Bronchial epithelial cell (primary cell): ENCODE measurements at regions not wholly inside any gene's neighbourhood (a gene's known extent, or its start where the extent isn't known, plus 50 kb on each side); places are given as distances from the start of the nearest gene placed in this dataset.

ENCODE experiments used
- DNase-seq: peaks from one replicate; pipeline ENCODE4 v3.0.0-alpha.2; 2010; ENCODE audit warnings: low read depth
- FAIRE-seq: peaks from 2 replicates; lab custom pipeline; 2011; peaks lifted over from hg19 to GRCh38; lab: Jason Lieb, UNC
- H3K27me3 ChIP-seq: 2 replicates; pipeline ENCODE4 v1.5.1; 2011; ENCODE audit warnings: low read length; ENCODE audit not compliant: control insufficient read depth, insufficient read depth
- H3K36me3 ChIP-seq: 2 replicates; pipeline ENCODE4 v1.5.1; 2011; ENCODE audit warnings: low read length; ENCODE audit not compliant: control insufficient read depth, insufficient read depth
- H3K4me3 ChIP-seq: 2 replicates; pipeline ENCODE4 v1.5.1; 2011; ENCODE audit warnings: mild to moderate bottlenecking, low read depth, low read length, control low read depth
- TF ChIP-seq, protein P1 (sequence below): IDR thresholded peaks from 2 replicates; pipeline ENCODE4 v1.5.1; 2011; ENCODE audit warnings: mild to moderate bottlenecking, moderate library complexity, low read length, control low read depth, inconsistent platforms; ENCODE audit not compliant: insufficient read depth, severe bottlenecking

DNA sequence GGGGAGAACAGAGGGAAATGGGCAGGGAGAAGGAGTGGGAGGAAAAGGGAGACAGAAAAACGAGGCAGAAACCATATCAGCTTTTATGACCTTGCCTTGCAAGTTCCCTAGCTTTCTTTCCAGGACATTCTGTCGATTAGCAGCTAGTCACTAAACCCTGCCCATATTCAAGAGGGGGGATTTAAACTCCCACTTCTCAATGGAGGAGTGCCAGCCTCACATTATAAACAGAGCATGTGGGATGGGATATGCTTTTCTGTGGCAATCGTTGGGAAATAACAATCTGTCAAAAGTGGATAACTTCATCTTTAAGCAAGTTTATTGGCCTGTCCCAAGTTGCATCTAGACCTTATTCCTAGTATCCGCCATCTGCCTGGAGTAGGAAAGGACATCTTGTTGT is 57.0 kb upstream of the TMEM170B start:
- TF ChIP-seq, protein P1, sequence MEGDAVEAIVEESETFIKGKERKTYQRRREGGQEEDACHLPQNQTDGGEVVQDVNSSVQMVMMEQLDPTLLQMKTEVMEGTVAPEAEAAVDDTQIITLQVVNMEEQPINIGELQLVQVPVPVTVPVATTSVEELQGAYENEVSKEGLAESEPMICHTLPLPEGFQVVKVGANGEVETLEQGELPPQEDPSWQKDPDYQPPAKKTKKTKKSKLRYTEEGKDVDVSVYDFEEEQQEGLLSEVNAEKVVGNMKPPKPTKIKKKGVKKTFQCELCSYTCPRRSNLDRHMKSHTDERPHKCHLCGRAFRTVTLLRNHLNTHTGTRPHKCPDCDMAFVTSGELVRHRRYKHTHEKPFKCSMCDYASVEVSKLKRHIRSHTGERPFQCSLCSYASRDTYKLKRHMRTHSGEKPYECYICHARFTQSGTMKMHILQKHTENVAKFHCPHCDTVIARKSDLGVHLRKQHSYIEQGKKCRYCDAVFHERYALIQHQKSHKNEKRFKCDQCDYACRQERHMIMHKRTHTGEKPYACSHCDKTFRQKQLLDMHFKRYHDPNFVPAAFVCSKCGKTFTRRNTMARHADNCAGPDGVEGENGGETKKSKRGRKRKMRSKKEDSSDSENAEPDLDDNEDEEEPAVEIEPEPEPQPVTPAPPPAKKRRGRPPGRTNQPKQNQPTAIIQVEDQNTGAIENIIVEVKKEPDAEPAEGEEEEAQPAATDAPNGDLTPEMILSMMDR, result no peak
- no peaks in the 10 kb centered on the region for H3K36me3 ChIP-seq
- DNase-seq (no peak), FAIRE-seq (no peak)
- no peak overlapping the region for H3K4me3 ChIP-seq
- no peaks in the 10 kb centered on the region for H3K27me3 ChIP-seq

GRCh38 chr6:11479296-11479695 is 58.3 kb upstream of the TMEM170B start:
- Histone ChIP-seq H3K4me3 (no peak overlapping the region), H3K27me3 (no peaks in the 10 kb centered on the region), H3K36me3 (no peaks in the 10 kb centered on the region)
- DNase-seq (no peak), FAIRE-seq (no peak)
- TF ChIP-seq, protein P1, result no peak

GRCh38 chr6:11478586-11478985 is 59.0 kb upstream of the TMEM170B start:
- FAIRE-seq, result no peak
- DNase-seq, result no peak
- TF ChIP-seq, protein P1, result no peak
- no peak overlapping the region for H3K4me3 ChIP-seq
- no peaks in the 10 kb centered on the region for H3K36me3 ChIP-seq
- no peaks in the 10 kb centered on the region for H3K27me3 ChIP-seq

DNA sequence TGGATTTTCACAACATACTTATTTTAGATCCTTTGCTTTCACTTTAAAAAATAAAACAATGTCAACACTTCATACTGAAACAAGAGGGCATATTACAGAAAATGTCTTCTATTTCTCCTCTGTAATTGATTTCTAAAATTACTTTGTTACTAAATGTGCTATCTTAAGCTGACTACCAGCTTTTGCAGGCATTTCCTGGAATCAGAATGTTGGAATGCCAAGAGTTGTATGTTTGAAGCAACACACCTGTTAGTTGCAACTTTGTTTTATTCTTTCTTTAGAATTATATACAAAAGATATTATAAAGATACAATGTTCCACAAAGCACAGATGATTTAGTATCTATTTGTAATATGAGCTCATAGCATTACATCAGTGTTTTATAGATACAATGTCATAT is 62.5 kb upstream of the TMEM170B start:
- no peak for FAIRE-seq
- TF ChIP-seq, protein P1, result no peak
- no peak for DNase-seq
- Histone ChIP-seq H3K27me3 (no peaks in the 10 kb centered on the region), H3K4me3 (no peak overlapping the region), H3K36me3 (no peaks in the 10 kb centered on the region)

- Histone ChIP-seq H3K36me3 (no peaks in the 10 kb centered on the region), H3K4me3 (no peak overlapping the region), H3K27me3 (no peaks in the 10 kb centered on the region)
- TF ChIP-seq, protein P1, result no peak
- FAIRE-seq (no peak), DNase-seq (no peak)
Measured at GRCh38 chr6:11473008-11473740, 64.4 kb upstream of the TMEM170B start.

GRCh38 chr6:11471261-11471660 is 66.3 kb upstream of the TMEM170B start:
- no peaks in the 10 kb centered on the region for H3K36me3 ChIP-seq
- no peak overlapping the region for H3K4me3 ChIP-seq
- FAIRE-seq, result no peak
- TF ChIP-seq, protein P1, result no peak
- no peaks in the 10 kb centered on the region for H3K27me3 ChIP-seq
- no peak for DNase-seq
